ENCODE measurements at regions not wholly inside any gene's neighbourhood (a gene's known extent, or its start where the extent isn't known, plus 50 kb on each side); places are given as distances from the start of the nearest gene placed in this dataset.

GRCh38 chr9:81244631-81245030, 444.7 kb downstream of the TLE1 start:
- Mint-ChIP-seq H3K9me3 (peaks cover 14% of the 10 kb centered on the region), H3K36me3 (ENCODE audit: low read depth) (no peaks in the 10 kb centered on the region), H3K4me3 (no peak overlapping the region), H3K27me3 (ENCODE audit: low read depth) (no peaks in the 10 kb centered on the region), H3K27ac (no peak overlapping the region), H3K4me1 (peaks cover 8% of the 10 kb centered on the region)
- TF ChIP-seq, protein P1, sequence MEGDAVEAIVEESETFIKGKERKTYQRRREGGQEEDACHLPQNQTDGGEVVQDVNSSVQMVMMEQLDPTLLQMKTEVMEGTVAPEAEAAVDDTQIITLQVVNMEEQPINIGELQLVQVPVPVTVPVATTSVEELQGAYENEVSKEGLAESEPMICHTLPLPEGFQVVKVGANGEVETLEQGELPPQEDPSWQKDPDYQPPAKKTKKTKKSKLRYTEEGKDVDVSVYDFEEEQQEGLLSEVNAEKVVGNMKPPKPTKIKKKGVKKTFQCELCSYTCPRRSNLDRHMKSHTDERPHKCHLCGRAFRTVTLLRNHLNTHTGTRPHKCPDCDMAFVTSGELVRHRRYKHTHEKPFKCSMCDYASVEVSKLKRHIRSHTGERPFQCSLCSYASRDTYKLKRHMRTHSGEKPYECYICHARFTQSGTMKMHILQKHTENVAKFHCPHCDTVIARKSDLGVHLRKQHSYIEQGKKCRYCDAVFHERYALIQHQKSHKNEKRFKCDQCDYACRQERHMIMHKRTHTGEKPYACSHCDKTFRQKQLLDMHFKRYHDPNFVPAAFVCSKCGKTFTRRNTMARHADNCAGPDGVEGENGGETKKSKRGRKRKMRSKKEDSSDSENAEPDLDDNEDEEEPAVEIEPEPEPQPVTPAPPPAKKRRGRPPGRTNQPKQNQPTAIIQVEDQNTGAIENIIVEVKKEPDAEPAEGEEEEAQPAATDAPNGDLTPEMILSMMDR (IDR thresholded peaks at IDR 0.05; ENCODE audit: unreplicated experiment in 3 of 3) = no peak

- Mint-ChIP-seq H3K9me3 (peaks cover 11% of the 10 kb centered on the region), H3K4me1 (peaks cover 8% of the 10 kb centered on the region), H3K27me3 (ENCODE audit: low read depth) (no peaks in the 10 kb centered on the region), H3K4me3 (no peak overlapping the region), H3K36me3 (ENCODE audit: low read depth) (no peaks in the 10 kb centered on the region), H3K27ac (no peak overlapping the region)
- TF ChIP-seq, protein P1 (IDR thresholded peaks at IDR 0.05; ENCODE audit: unreplicated experiment in 3 of 3) = no peak
These were observed 446.5 kb downstream of the TLE1 start for GRCh38 chr9:81242866-81243265.

GRCh38 chr9:81239388-81239787, 450.0 kb downstream of the TLE1 start:
- H3K27ac Mint-ChIP-seq = no peak overlapping the region
- TF ChIP-seq, protein P1 (IDR thresholded peaks at IDR 0.05; ENCODE audit: unreplicated experiment in 3 of 3) = no peak
- no peaks in the 10 kb centered on the region for H3K4me1 Mint-ChIP-seq
- no peaks in the 10 kb centered on the region for H3K27me3 Mint-ChIP-seq (ENCODE audit: low read depth)
- peaks cover 6% of the 10 kb centered on the region for H3K9me3 Mint-ChIP-seq
- H3K36me3 Mint-ChIP-seq (ENCODE audit: low read depth) = no peaks in the 10 kb centered on the region
- H3K4me3 Mint-ChIP-seq = no peak overlapping the region

DNA sequence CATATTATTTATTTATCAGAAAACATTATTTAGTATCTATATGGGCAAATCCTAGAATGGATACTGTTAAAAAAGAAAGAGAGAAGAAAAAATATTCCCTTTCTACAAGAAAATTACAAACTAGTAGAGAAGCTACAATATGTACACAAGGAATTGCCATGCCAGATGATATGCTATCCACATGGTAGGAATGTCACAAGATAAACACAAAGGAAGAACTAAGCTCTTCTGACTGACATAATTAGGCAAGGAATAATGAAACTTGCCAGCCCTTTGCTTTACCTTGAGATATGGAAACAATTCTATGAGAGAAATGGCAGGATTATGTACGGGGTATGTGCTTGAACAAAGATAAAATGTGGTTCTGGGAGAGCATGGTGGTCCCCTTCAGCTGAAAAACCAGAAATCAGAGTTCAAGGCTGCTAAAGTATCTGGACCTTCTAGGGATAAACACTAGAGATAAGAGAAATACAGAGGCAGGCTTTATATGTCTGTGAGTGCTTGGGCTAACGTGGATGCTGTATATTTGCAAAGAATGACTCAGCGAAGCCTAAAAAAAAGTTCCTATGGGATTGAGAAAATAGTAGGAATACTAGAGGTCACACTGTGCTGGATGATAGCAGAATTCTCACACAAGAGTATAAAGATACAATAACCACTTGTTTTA, 451.6 kb downstream of the TLE1 start:
- Mint-ChIP-seq H3K27me3 (ENCODE audit: low read depth) (no peaks in the 10 kb centered on the region), H3K36me3 (ENCODE audit: low read depth) (no peaks in the 10 kb centered on the region), H3K9me3 (peaks cover 6% of the 10 kb centered on the region), H3K4me3 (no peak overlapping the region), H3K4me1 (no peaks in the 10 kb centered on the region), H3K27ac (no peak overlapping the region)
- TF ChIP-seq, protein P1 (IDR thresholded peaks at IDR 0.05; ENCODE audit: unreplicated experiment in 3 of 3) = no peak

DNA sequence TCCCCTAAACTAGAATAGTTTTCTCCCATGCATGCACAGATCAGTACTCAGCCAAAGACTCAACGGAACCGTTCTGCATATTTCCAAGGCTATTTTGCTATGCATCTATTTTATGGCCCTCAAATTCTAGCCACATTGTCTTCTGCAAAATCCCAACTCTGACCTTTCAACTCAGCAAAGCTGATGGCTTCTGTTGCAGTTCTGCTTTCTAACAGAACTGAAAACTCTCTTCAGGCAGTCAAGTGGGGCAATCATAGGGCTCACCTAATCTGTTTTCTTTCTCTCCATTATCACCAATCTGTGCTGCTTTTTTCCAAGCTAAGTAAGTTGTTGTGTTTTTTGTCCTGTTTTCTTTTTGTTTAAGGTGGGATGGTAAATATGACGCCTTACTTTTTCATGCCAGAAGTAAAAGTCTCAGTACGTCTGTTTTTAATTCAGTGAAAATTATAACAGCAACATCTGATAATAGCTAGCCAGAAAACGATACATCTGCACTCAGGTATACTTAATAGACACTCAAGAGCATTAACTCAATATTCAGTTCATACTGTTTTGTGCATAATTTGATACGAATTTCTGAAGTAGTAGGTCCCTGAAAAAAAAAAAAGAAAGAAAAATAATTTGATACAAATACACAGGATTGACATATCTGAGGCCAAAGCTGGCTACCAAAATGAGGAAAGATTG, 454.3 kb downstream of the TLE1 start:
- no peaks in the 10 kb centered on the region for H3K4me1 Mint-ChIP-seq
- no peak overlapping the region for H3K27ac Mint-ChIP-seq
- peaks cover 9% of the 10 kb centered on the region for H3K9me3 Mint-ChIP-seq
- TF ChIP-seq, protein P1 (IDR thresholded peaks at IDR 0.05; ENCODE audit: unreplicated experiment in 3 of 3) = no peak
- no peak overlapping the region for H3K4me3 Mint-ChIP-seq
- no peaks in the 10 kb centered on the region for H3K27me3 Mint-ChIP-seq (ENCODE audit: low read depth)
- no peaks in the 10 kb centered on the region for H3K36me3 Mint-ChIP-seq (ENCODE audit: low read depth)

GRCh38 chr9:81231011-81231410, 458.3 kb downstream of the TLE1 start:
- TF ChIP-seq, protein P1 (IDR thresholded peaks at IDR 0.05; ENCODE audit: unreplicated experiment in 3 of 3) = no peak
- Mint-ChIP-seq H3K27me3 (ENCODE audit: low read depth) (no peaks in the 10 kb centered on the region), H3K4me1 (no peaks in the 10 kb centered on the region), H3K4me3 (no peak overlapping the region), H3K9me3 (peaks cover 6% of the 10 kb centered on the region), H3K36me3 (ENCODE audit: low read depth) (no peaks in the 10 kb centered on the region), H3K27ac (no peak overlapping the region)
